IPS-20b (cell line): ENCODE measurements at regions not wholly inside any gene's neighbourhood (a gene's known extent, or its start where the extent isn't known, plus 50 kb on each side); places are given as distances from the start of the nearest gene placed in this dataset.

ENCODE experiments used
- H3K27ac ChIP-seq: one replicate; pipeline ENCODE4 v1.5.1; 2013; ENCODE audit warnings: low read length
- H3K27me3 ChIP-seq: 2 replicates; pipeline ENCODE4 v1.6.1; 2013; ENCODE audit warnings: mild to moderate bottlenecking, low read length, inconsistent platforms; ENCODE audit not compliant: insufficient read depth
- H3K36me3 ChIP-seq: 2 replicates; pipeline ENCODE4 v1.6.1; 2013; ENCODE audit warnings: low read depth, mild to moderate bottlenecking, inconsistent platforms, low read length, moderate library complexity; ENCODE audit not compliant: insufficient read depth
- H3K4me1 ChIP-seq: 2 replicates; pipeline ENCODE4 v1.6.1; 2013; ENCODE audit warnings: mild to moderate bottlenecking, control low read depth, inconsistent platforms, low read length, moderate library complexity; ENCODE audit not compliant: insufficient read depth
- H3K4me3 ChIP-seq: 2 replicates; pipeline ENCODE4 v1.5.1; 2013; ENCODE audit warnings: mild to moderate bottlenecking, low read length, inconsistent platforms
- H3K9ac ChIP-seq: 2 replicates; pipeline ENCODE4 v1.6.1; 2013; ENCODE audit warnings: low read depth, mild to moderate bottlenecking, inconsistent platforms, low read length, moderate library complexity
- H3K9me3 ChIP-seq: 2 replicates; pipeline ENCODE4 v1.6.1; 2013; ENCODE audit warnings: mild to moderate bottlenecking, low read depth, low read length, inconsistent platforms; ENCODE audit not compliant: insufficient read depth

- H3K27ac ChIP-seq, result no peak overlapping the region
- H3K4me1 ChIP-seq, result peaks cover 9% of the 10 kb centered on the region; the same call in 1 of the 2 replicates
- H3K27me3 ChIP-seq, result peaks cover 5% of the 10 kb centered on the region; the same call in 1 of the 2 replicates
- H3K9ac ChIP-seq, result no peak overlapping the region
- no peak overlapping the region for H3K4me3 ChIP-seq
- no peaks in the 10 kb centered on the region for H3K36me3 ChIP-seq
- no peaks in the 10 kb centered on the region for H3K9me3 ChIP-seq
Observed at GRCh38 chr17:79529661-79530081, 81.2 kb downstream of the RBFOX3 start.

- Histone ChIP-seq H3K9ac (no peak overlapping the region), H3K27me3 (peaks cover 5% of the 10 kb centered on the region; the same call in 1 of the 2 replicates), H3K27ac (no peak overlapping the region), H3K36me3 (no peaks in the 10 kb centered on the region), H3K9me3 (no peaks in the 10 kb centered on the region), H3K4me1 (peaks cover 9% of the 10 kb centered on the region; the same call in 1 of the 2 replicates), H3K4me3 (no peak overlapping the region)
Observed at GRCh38 chr17:79528592-79529125, 82.2 kb downstream of the RBFOX3 start.

- no peak overlapping the region for H3K4me3 ChIP-seq
Observed at GRCh38 chr17:79527306-79527705, 83.5 kb downstream of the RBFOX3 start.

GRCh38 chr17:79525793-79526677, 84.8 kb downstream of the RBFOX3 start:
- H3K27ac ChIP-seq, result no peak overlapping the region
- H3K36me3 ChIP-seq, result no peaks in the 10 kb centered on the region
- peaks cover 5% of the 10 kb centered on the region; the same call in 1 of the 2 replicates for H3K27me3 ChIP-seq

More at GRCh38 chr17:79527306-79527705, 83.5 kb downstream of the RBFOX3 start:
- Histone ChIP-seq H3K9ac (no peak overlapping the region), H3K27me3 (peaks cover 5% of the 10 kb centered on the region; the same call in 1 of the 2 replicates), H3K27ac (no peak overlapping the region), H3K4me1 (peaks cover 8% of the 10 kb centered on the region; the same call in 1 of the 2 replicates), H3K36me3 (no peaks in the 10 kb centered on the region), H3K9me3 (no peaks in the 10 kb centered on the region)

GRCh38 chr17:79524213-79525187, 86.4 kb downstream of the RBFOX3 start:
- no peaks in the 10 kb centered on the region for H3K9me3 ChIP-seq
- no peaks in the 10 kb centered on the region for H3K36me3 ChIP-seq
- H3K4me3 ChIP-seq, result no peak overlapping the region
- H3K9ac ChIP-seq, result no peak overlapping the region
- H3K27me3 ChIP-seq, result peaks cover 5% of the 10 kb centered on the region; the same call in 1 of the 2 replicates
- H3K27ac ChIP-seq, result no peak overlapping the region
- H3K4me1 ChIP-seq, result peaks cover 3% of the 10 kb centered on the region; the same call in 1 of the 2 replicates

More at GRCh38 chr17:79525793-79526677, 84.8 kb downstream of the RBFOX3 start:
- no peak overlapping the region for H3K4me3 ChIP-seq
- no peak overlapping the region for H3K9ac ChIP-seq
- peaks cover 3% of the 10 kb centered on the region; the same call in 1 of the 2 replicates for H3K4me1 ChIP-seq
- H3K9me3 ChIP-seq, result no peaks in the 10 kb centered on the region

GRCh38 chr17:79522414-79522813, 88.4 kb downstream of the RBFOX3 start:
- Histone ChIP-seq H3K4me1 (no peaks in the 10 kb centered on the region), H3K27me3 (peaks cover 1% of the 10 kb centered on the region; the same call in 1 of the 2 replicates), H3K4me3 (no peak overlapping the region), H3K36me3 (no peaks in the 10 kb centered on the region), H3K9me3 (no peaks in the 10 kb centered on the region), H3K27ac (no peak overlapping the region), H3K9ac (no peak overlapping the region)

GRCh38 chr17:79521225-79521624, 89.6 kb downstream of the RBFOX3 start:
- no peaks in the 10 kb centered on the region for H3K9me3 ChIP-seq
- no peak overlapping the region for H3K9ac ChIP-seq
- H3K27me3 ChIP-seq, result no peaks in the 10 kb centered on the region
- H3K4me3 ChIP-seq, result no peak overlapping the region
- H3K27ac ChIP-seq, result no peak overlapping the region
- no peaks in the 10 kb centered on the region for H3K36me3 ChIP-seq
- H3K4me1 ChIP-seq, result no peaks in the 10 kb centered on the region

- Histone ChIP-seq H3K4me1 (no peaks in the 10 kb centered on the region), H3K36me3 (no peaks in the 10 kb centered on the region), H3K9ac (no peak overlapping the region), H3K27me3 (no peaks in the 10 kb centered on the region), H3K4me3 (no peak overlapping the region), H3K27ac (no peak overlapping the region), H3K9me3 (no peaks in the 10 kb centered on the region)
Observed at GRCh38 chr17:79520167-79521165, 90.4 kb downstream of the RBFOX3 start.

- H3K27me3 ChIP-seq, result no peaks in the 10 kb centered on the region
- H3K4me1 ChIP-seq, result no peaks in the 10 kb centered on the region
- H3K9me3 ChIP-seq, result no peaks in the 10 kb centered on the region
- H3K36me3 ChIP-seq, result no peaks in the 10 kb centered on the region
- no peak overlapping the region for H3K9ac ChIP-seq
- no peak overlapping the region for H3K4me3 ChIP-seq
- no peak overlapping the region for H3K27ac ChIP-seq
Observed at GRCh38 chr17:79519601-79520000, 91.2 kb downstream of the RBFOX3 start.

GRCh38 chr17:79518585-79519523, 92.0 kb downstream of the RBFOX3 start:
- Histone ChIP-seq H3K4me1 (no peaks in the 10 kb centered on the region), H3K4me3 (no peak overlapping the region), H3K9me3 (no peaks in the 10 kb centered on the region), H3K9ac (no peak overlapping the region), H3K36me3 (no peaks in the 10 kb centered on the region), H3K27ac (no peak overlapping the region), H3K27me3 (no peaks in the 10 kb centered on the region)
